Mesenchymal stem cell (in vitro differentiated cells and primary cell): ENCODE measurements at regions not wholly inside any gene's neighbourhood (a gene's known extent, or its start where the extent isn't known, plus 50 kb on each side); places are given as distances from the start of the nearest gene placed in this dataset.
"Not testable (repeated sequence)": the region's sequence is repeated elsewhere in the genome, so short reads cannot be mapped to it uniquely, and the experiment has no call there.

Experiments
- DNase-seq: peaks from one replicate; pipeline ENCODE4 v3.0.0-alpha.2; 2013
- H2AFZ ChIP-seq: one replicate; pipeline ENCODE4 v1.6.1; 2013; ENCODE audit warnings: low read depth, mild to moderate bottlenecking, control low read depth, inconsistent platforms, low read length, moderate library complexity
- H2AK5ac ChIP-seq: 2 replicates; pipeline ENCODE4 v1.6.1; 2013; ENCODE audit warnings: low read length, moderate library complexity, mild to moderate bottlenecking, inconsistent platforms; ENCODE audit not compliant: severe bottlenecking
- H2BK120ac ChIP-seq: one replicate; pipeline ENCODE4 v1.6.1; 2013; ENCODE audit warnings: low read depth, mild to moderate bottlenecking, inconsistent platforms, low read length, moderate library complexity
- H2BK12ac ChIP-seq, 2 experiments: one replicate each; pipeline ENCODE4 v1.6.1; 2013; ENCODE audit warnings: inconsistent platforms in 2 of 2, low read length in 2 of 2, mild to moderate bottlenecking in 2 of 2, moderate library complexity in 2 of 2, control low read depth in 1 of 2
- H2BK15ac ChIP-seq: one replicate; pipeline ENCODE4 v1.6.1; 2013; ENCODE audit warnings: mild to moderate bottlenecking, low read depth, inconsistent platforms; ENCODE audit not compliant: poor library complexity, severe bottlenecking
- H2BK5ac ChIP-seq: 2 replicates; pipeline ENCODE4 v1.6.1; 2013; ENCODE audit warnings: low read depth, mild to moderate bottlenecking, low read length, control low read depth, inconsistent platforms; ENCODE audit not compliant: poor library complexity, severe bottlenecking
- H3K14ac ChIP-seq, 2 experiments: one replicate each; pipeline ENCODE4 v1.6.1; 2013; ENCODE audit warnings: inconsistent platforms in 2 of 2, low read length in 2 of 2, control low read depth in 1 of 2, mild to moderate bottlenecking in 1 of 2, moderate library complexity in 1 of 2
- H3K18ac ChIP-seq, 2 experiments: one replicate each; pipeline ENCODE4 v1.6.1; 2013; ENCODE audit warnings: inconsistent platforms in 2 of 2, low read length in 2 of 2, control low read depth in 1 of 2, low read depth in 1 of 2, mild to moderate bottlenecking in 1 of 2
- H3K23ac ChIP-seq, 2 experiments: one replicate each; pipeline ENCODE4 v1.6.1; 2013; ENCODE audit warnings: inconsistent platforms in 2 of 2, low read length in 2 of 2, mild to moderate bottlenecking in 2 of 2, moderate library complexity in 2 of 2, control low read depth in 1 of 2
- H3K27ac ChIP-seq: 2 replicates; pipeline ENCODE4 v1.5.1; 2013; ENCODE audit warnings: mild to moderate bottlenecking, moderate library complexity, low read length, control low read depth, inconsistent platforms; ENCODE audit not compliant: poor library complexity, severe bottlenecking
- H3K27me3 ChIP-seq, 2 experiments: 2 replicates each; pipeline versions ENCODE4 v1.6.1 to v1.7.0; 2013; ENCODE audit warnings: low read length in 2 of 2, mild to moderate bottlenecking in 2 of 2, moderate library complexity in 2 of 2, control low read depth in 1 of 2, inconsistent platforms in 1 of 2; ENCODE audit not compliant: control insufficient read depth in 1 of 2, insufficient read depth in 1 of 2
- H3K36me3 ChIP-seq, 2 experiments: 2 replicates each; pipeline versions ENCODE4 v1.6.1 to v1.7.0; 2013; ENCODE audit warnings: low read length in 2 of 2, control low read depth in 1 of 2, inconsistent platforms in 1 of 2, low read depth in 1 of 2, mild to moderate bottlenecking in 1 of 2; ENCODE audit not compliant: insufficient read depth in 2 of 2, control insufficient read depth in 1 of 2
- H3K4ac ChIP-seq, 2 experiments: one replicate each; pipeline ENCODE4 v1.6.1; 2013; ENCODE audit warnings: inconsistent platforms in 2 of 2, low read length in 2 of 2, mild to moderate bottlenecking in 2 of 2, moderate library complexity in 2 of 2, control low read depth in 1 of 2, low read depth in 1 of 2
- H3K4me1 ChIP-seq: 2 replicates; pipeline ENCODE4 v1.6.1; 2013; ENCODE audit warnings: low read depth, low read length, control low read depth; ENCODE audit not compliant: control insufficient read depth, insufficient read depth
- H3K4me2 ChIP-seq: 2 replicates; pipeline ENCODE4 v1.6.1; 2013; ENCODE audit warnings: low read length, mild to moderate bottlenecking, inconsistent platforms; ENCODE audit not compliant: poor library complexity, severe bottlenecking
- H3K4me3 ChIP-seq, 2 experiments: 2 replicates each; pipeline versions ENCODE4 v1.5.1 to v1.7.0; 2013; ENCODE audit warnings: low read length in 2 of 2, mild to moderate bottlenecking in 2 of 2, control low read depth in 1 of 2, low read depth in 1 of 2; ENCODE audit not compliant: insufficient read depth in 1 of 2
- H3K79me1 ChIP-seq: replicated peaks from 2 replicates; pipeline ENCODE4 v1.6.1; 2013; ENCODE audit warnings: mild to moderate bottlenecking, control low read depth, low read length, inconsistent platforms; ENCODE audit not compliant: poor library complexity, severe bottlenecking
- H3K9ac ChIP-seq: 2 replicates; pipeline ENCODE4 v1.7.0; 2013; ENCODE audit warnings: mild to moderate bottlenecking, low read length, moderate library complexity
- H3K9me3 ChIP-seq: 2 replicates; pipeline ENCODE4 v1.7.0; 2013; ENCODE audit warnings: mild to moderate bottlenecking, low read length; ENCODE audit not compliant: control insufficient read depth
- H4K8ac ChIP-seq: one replicate; pipeline ENCODE4 v1.6.1; 2013; ENCODE audit warnings: inconsistent platforms, mild to moderate bottlenecking, low read length, moderate library complexity
- H4K91ac ChIP-seq: one replicate; pipeline ENCODE4 v1.6.1; 2013; ENCODE audit warnings: mild to moderate bottlenecking, low read length, inconsistent platforms
- WGBS: methylation state at CpG from one replicate; pipeline ENCODE4 v1.1.7; 2013; ENCODE audit warnings: mixed read lengths; 5-methylcytosine and 5-hydroxymethylcytosine counted together

DNA sequence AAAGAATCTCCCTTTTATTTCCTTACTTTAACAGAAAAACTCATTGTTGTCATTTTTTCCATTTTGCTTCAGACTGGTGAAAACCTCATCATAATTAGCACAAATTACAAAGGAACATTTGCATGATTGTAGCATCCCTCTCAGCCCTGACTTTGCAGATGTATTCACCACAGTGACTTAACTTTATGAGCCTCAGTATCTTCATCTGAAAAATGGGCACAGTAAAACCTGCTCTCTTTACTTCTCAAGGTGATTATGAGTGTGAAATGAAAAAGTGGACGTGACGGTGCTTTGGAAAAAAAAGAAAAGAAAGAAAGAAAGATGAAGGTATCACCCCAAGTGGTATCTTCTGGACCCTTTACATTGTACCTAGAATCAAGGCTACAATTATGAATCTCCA, 193.4 kb upstream of the TOX3 start:
- Histone ChIP-seq H4K91ac (no peak overlapping the region), H3K14ac (no peak overlapping the region), H3K27me3 (no peaks in the 10 kb centered on the region), H3K79me1 (no peaks in the 10 kb centered on the region), H2AK5ac (no peak overlapping the region), H3K4me3 (no peak overlapping the region), H2BK15ac (no peak overlapping the region), H3K4ac (no peak overlapping the region), H3K4me2 (no peak overlapping the region), H3K23ac (no peak overlapping the region), H4K8ac (no peak overlapping the region), H3K9ac (no peak overlapping the region), H2BK120ac (no peak overlapping the region), H2BK5ac (no peak overlapping the region), H3K18ac (no peak overlapping the region), H3K27ac (no peak overlapping the region), H3K4me1 (no peaks in the 10 kb centered on the region), H2AFZ (no peak overlapping the region), H2BK12ac (no peak overlapping the region), H3K9me3 (no peaks in the 10 kb centered on the region), H3K36me3 (no peaks in the 10 kb centered on the region)
- DNase-seq = no peak
- WGBS = no CpG with 5 or more reads among the region's 2 CpGs

DNA sequence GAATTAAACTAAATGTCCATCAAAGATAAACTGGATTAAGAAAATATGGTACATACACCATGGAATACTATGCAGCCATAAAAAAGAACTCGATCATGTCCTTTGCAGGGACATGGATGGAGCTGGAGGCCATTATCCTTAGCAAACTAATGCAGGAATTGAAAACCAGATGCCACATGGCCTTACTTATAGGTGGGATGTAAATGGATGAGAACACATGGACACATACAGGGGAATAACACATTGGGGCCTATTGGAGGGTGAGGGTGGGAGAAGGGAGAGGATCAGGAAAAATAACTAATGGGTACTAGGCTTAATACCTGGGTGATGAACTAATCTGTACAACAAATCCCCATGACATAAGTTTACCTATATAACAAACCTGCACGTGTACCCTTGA, 192.0 kb upstream of the TOX3 start:
- H3K4me3 ChIP-seq, H2BK120ac ChIP-seq, H4K91ac ChIP-seq, H3K9me3 ChIP-seq, DNase-seq, H3K4me1 ChIP-seq, H3K18ac ChIP-seq, H2BK15ac ChIP-seq, H3K27ac ChIP-seq, H3K4ac ChIP-seq, H3K79me1 ChIP-seq, H3K4me2 ChIP-seq, H3K27me3 ChIP-seq, H2BK12ac ChIP-seq, H4K8ac ChIP-seq, H3K36me3 ChIP-seq, H2BK5ac ChIP-seq, H2AFZ ChIP-seq, H3K23ac ChIP-seq, H2AK5ac ChIP-seq, H3K14ac ChIP-seq, H3K9ac ChIP-seq: not testable (repeated sequence)
- WGBS = 56% methylated on average over 1 of the region's 2 CpGs

DNA sequence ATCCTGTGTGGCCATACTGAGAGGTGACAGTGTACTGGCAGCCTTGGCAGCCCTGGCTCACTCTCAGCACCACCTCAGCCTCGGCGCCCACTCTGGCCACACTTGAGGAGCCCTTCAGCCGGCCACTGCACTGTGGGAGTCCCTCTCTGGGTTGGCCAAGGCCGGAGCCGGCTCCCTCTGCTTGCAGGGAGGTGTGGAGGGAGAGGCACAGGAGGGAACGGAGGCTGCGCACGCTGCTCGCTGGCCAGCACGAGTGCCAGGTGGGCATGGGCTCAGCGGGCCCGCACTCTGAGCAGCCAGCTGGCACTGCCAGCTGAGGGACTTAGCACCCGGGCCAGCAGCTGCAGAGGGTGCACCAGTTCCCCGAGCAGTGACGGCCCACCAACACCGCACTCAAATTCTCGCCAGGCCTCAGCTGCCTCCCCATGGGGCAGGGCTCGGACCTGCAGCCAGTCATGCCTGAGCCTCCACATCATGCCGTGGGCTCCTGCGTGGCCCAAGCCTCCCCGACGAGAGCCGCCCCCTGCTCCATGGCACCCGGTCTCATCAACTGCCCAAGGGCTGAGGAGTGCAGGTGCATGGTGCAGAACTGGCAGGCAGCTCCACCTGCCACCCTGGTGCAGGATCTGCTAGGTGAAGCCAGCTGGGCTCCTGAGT, 184.4 kb upstream of the TOX3 start:
- no peak for DNase-seq
- Histone ChIP-seq H2BK12ac (no peak overlapping the region), H3K9ac (no peak overlapping the region), H3K23ac (no peak overlapping the region), H3K27me3 (no peaks in the 10 kb centered on the region), H4K91ac (no peak overlapping the region), H3K9me3 (no peaks in the 10 kb centered on the region), H2BK120ac (no peak overlapping the region), H3K27ac (no peak overlapping the region), H3K4me2 (no peak overlapping the region), H2AFZ (no peak overlapping the region), H3K18ac (no peak overlapping the region), H3K4me3 (no peak overlapping the region), H3K4me1 (no peaks in the 10 kb centered on the region), H2BK5ac (no peak overlapping the region), H3K36me3 (no peaks in the 10 kb centered on the region), H3K14ac (no peak overlapping the region), H3K79me1 (no peaks in the 10 kb centered on the region), H2BK15ac (no peak overlapping the region), H3K4ac (no peak overlapping the region), H4K8ac (no peak overlapping the region), H2AK5ac (no peak overlapping the region)
- WGBS = 87% methylated on average over 21 of the region's 24 CpGs

DNA sequence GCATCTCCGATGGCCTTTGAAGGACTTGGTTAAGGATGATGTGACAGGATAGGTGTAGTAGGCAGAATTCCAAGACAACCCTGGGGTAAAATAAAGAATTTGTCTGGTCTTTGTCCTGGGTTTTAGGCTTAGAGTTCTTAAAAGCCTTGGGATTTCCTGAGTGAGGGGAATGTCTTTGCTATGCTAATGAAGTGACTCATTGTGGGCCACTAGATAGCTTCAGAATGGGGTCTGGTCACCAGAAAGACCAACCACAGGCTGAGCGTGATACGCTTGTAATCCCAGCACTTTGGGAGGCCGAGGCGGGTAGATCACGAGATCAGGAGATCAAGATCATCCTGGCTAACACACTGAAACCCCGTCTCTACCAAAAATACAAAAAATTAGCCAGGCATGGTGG, 182.8 kb upstream of the TOX3 start:
- Histone ChIP-seq H3K9me3 (no peaks in the 10 kb centered on the region), H2BK5ac (no peak overlapping the region)

More for the DNA sequence above, 182.8 kb upstream of the TOX3 start:
- Histone ChIP-seq H3K36me3 (no peaks in the 10 kb centered on the region), H3K14ac (no peak overlapping the region), H3K79me1 (no peaks in the 10 kb centered on the region), H3K18ac (no peak overlapping the region), H3K4me3 (no peak overlapping the region), H2BK12ac (no peak overlapping the region), H3K9ac (no peak overlapping the region), H2BK120ac (no peak overlapping the region), H3K4ac (no peak overlapping the region), H3K23ac (no peak overlapping the region), H4K8ac (no peak overlapping the region), H4K91ac (no peak overlapping the region), H2AK5ac (no peak overlapping the region), H3K27me3 (no peaks in the 10 kb centered on the region), H3K4me1 (no peaks in the 10 kb centered on the region), H2AFZ (no peak overlapping the region), H3K4me2 (no peak overlapping the region), H3K27ac (no peak overlapping the region), H2BK15ac (no peak overlapping the region)
- WGBS = 83% methylated on average over 6 of the region's 7 CpGs
- no peak for DNase-seq
